Cardiac fibroblast (primary cell): ENCODE measurements at regions not wholly inside any gene's neighbourhood (a gene's known extent, or its start where the extent isn't known, plus 50 kb on each side); places are given as distances from the start of the nearest gene placed in this dataset.

Experiments
- DNase-seq, 2 donors: peaks; one replicate each; pipeline versions ENCODE4 v3.0.0 to v3.0.0-alpha.2; 2010; ENCODE audit warnings: low read depth in 2 of 2
- H3K4me3 ChIP-seq, 2 donors: replicated peaks in 1 of 2; 1 replicate in 1 of 2; 2 replicates in 1 of 2; pipeline ENCODE4 v1.5.1; 2011; ENCODE audit warnings: low read depth in 2 of 2, low read length in 2 of 2, mild to moderate bottlenecking in 2 of 2, moderate library complexity in 1 of 2
- CTCF ChIP-seq: IDR thresholded peaks from one replicate; pipeline ENCODE4 v1.5.1; 2011; ENCODE audit warnings: low read depth, mild to moderate bottlenecking, low read length, inconsistent platforms

- H3K4me3 ChIP-seq = no peak overlapping the region
- no peak for DNase-seq
- TF ChIP-seq CTCF = no peak
Observed at GRCh38 chr4:45550766-45551366, 573.0 kb downstream of the GABRG1 start.

GRCh38 chr4:45539142-45539814 is 584.6 kb downstream of the GABRG1 start:
- no peak overlapping the region for H3K4me3 ChIP-seq
- no peak for DNase-seq
- no peak for TF ChIP-seq CTCF

GRCh38 chr4:45530498-45530897 is 593.4 kb downstream of the GABRG1 start:
- DNase-seq = no peak
- no peak overlapping the region for H3K4me3 ChIP-seq
- TF ChIP-seq CTCF = no peak

GRCh38 chr4:45527160-45527559 is 596.7 kb downstream of the GABRG1 start:
- TF ChIP-seq CTCF = no peak
- DNase-seq = no peak
- no peak overlapping the region for H3K4me3 ChIP-seq

GRCh38 chr4:45518832-45519231 is 605.0 kb downstream of the GABRG1 start:
- H3K4me3 ChIP-seq = no peak overlapping the region
- no peak for TF ChIP-seq CTCF
- no peak for DNase-seq

- no peak for DNase-seq
- no peak for TF ChIP-seq CTCF
- H3K4me3 ChIP-seq = no peak overlapping the region
Observed at GRCh38 chr4:45502471-45502870, 621.4 kb downstream of the GABRG1 start.
